Transverse colon (tissue), 4 donors: ENCODE measurements at regions not wholly inside any gene's neighbourhood (a gene's known extent, or its start where the extent isn't known, plus 50 kb on each side); places are given as distances from the start of the nearest gene placed in this dataset.

Experiments
- DNase-seq: peaks from one replicate; pipeline ENCODE4 v3.0.0-alpha.2; 2019
- H3K27ac ChIP-seq, 4 donors: fragments of 200-600 bp; sonication (generic); 2 replicates each; pipeline ENCODE4 v1.5.1; 2016 to 2018; ENCODE audit warnings: inconsistent platforms in 4 of 4
- H3K27me3 ChIP-seq: fragments of 200-600 bp; sonication (generic); 2 replicates; pipeline ENCODE4 v1.5.1; 2017; ENCODE audit warnings: inconsistent platforms
- H3K36me3 ChIP-seq, 4 donors: fragments of 200-600 bp; sonication (generic); 2 replicates each; pipeline ENCODE4 v1.5.1; 2017 to 2019; ENCODE audit warnings: inconsistent platforms in 4 of 4
- H3K4me1 ChIP-seq, 4 donors: fragments of 200-600 bp; sonication (generic); 2 replicates each; pipeline ENCODE4 v1.5.1; 2017 to 2020; ENCODE audit warnings: inconsistent platforms in 4 of 4
- H3K4me3 ChIP-seq, 4 donors: fragments of 200-600 bp; sonication (generic); 1 replicate in 1 of 4; 2 replicates in 3 of 4; pipeline versions ENCODE4 v1.5.1 to v1.6.1; 2017 to 2019; ENCODE audit warnings: inconsistent platforms in 4 of 4
- H3K9me3 ChIP-seq, 2 donors: fragments of 200-600 bp; sonication (generic); 2 replicates each; pipeline ENCODE4 v1.5.1; 2017 to 2019; ENCODE audit warnings: inconsistent platforms in 2 of 2
- CTCF ChIP-seq, 5 experiments: fragments of 200-600 bp in 3 of 5; fragments of 450-650 bp in 2 of 5; sonication (generic) in 3 of 5; IDR thresholded peaks; 1 replicate in 2 of 5; 2 replicates in 3 of 5; pipeline ENCODE4 v1.5.1; 2016 to 2017; ENCODE audit warnings: antibody characterized with exemption in 5 of 5, inconsistent platforms in 3 of 5, mild to moderate bottlenecking in 2 of 5, moderate library complexity in 1 of 5
- EP300 ChIP-seq: sonication (generic); formaldehyde crosslinking; IDR thresholded peaks from one replicate; pipeline ENCODE4 v1.6.1; 2017; ENCODE audit warnings: antibody characterized with exemption, low read depth
- POLR2A ChIP-seq: fragments of 450-650 bp; IDR thresholded peaks from one replicate; pipeline ENCODE4 v1.6.1; 2016; ENCODE audit warnings: antibody characterized with exemption, mild to moderate bottlenecking, moderate library complexity
- POLR2AphosphoS5 ChIP-seq, 3 donors: sonication (generic); formaldehyde crosslinking; IDR thresholded peaks; one replicate each; pipeline ENCODE4 v1.6.1; 2016; ENCODE audit warnings: antibody characterized with exemption in 3 of 3
- WGBS, 2 donors: methylation state at CpG; one replicate each; pipeline ENCODE4 v1.1.5; 2018; ENCODE audit warnings: low coverage in 1 of 2; 5-methylcytosine and 5-hydroxymethylcytosine counted together
- in situ Hi-C, 4 donors: fragments of 200-750 bp; cut with MboI; loops; one replicate each; pipeline versions ENCODE4 v1.15.0 to v1.15.1; 2017; ENCODE audit warnings: low sequenced_read_pairs in 3 of 4, low pct_ligation_motif_present in 1 of 4, low pct_unique_long_range_greater_than_20kb in 1 of 4
- intact Hi-C: fragments of 100-400 bp; cut with DNase I; formaldehyde crosslinking; loops from one replicate; pipeline ENCODE4 v1.15.1; 2023; ENCODE audit warnings: low total_unique reads

GRCh38 chr2:16030206-16031057, 90.1 kb downstream of the MYCN start:
- Histone ChIP-seq H3K9me3 (no peaks in the 10 kb centered on the region), H3K27me3 (no peaks in the 10 kb centered on the region), H3K4me1 (peaks cover 0 to 7% (median 0%) of the 10 kb centered on the region in 4 donors), H3K27ac (no peak overlapping the region), H3K36me3 (no peaks in the 10 kb centered on the region), H3K4me3 (no peak overlapping the region)
- 80 to 90% methylated on average over 1 to 24 of the region's 24 CpGs for WGBS, 2 donors
- in situ Hi-C loops (no loop called here), intact Hi-C loops (no loop called here)
- DNase-seq, result no peak
- TF ChIP-seq POLR2AphosphoS5 (IDR thresholded peaks at IDR 0.05) (no peak), CTCF (IDR thresholded peaks at IDR 0.05) (no peak), EP300 (no peak), POLR2A (no peak)

- in situ Hi-C loops (no loop called here), intact Hi-C loops (no loop called here)
- TF ChIP-seq POLR2A (no peak), CTCF (IDR thresholded peaks at IDR 0.05) (no peak), POLR2AphosphoS5 (IDR thresholded peaks at IDR 0.05) (no peak), EP300 (no peak)
Measured at GRCh38 chr2:16028644-16029043, 88.3 kb downstream of the MYCN start.

GRCh38 chr2:16026816-16027501, 86.6 kb downstream of the MYCN start:
- no peaks in the 10 kb centered on the region for H3K27me3 ChIP-seq
- no peak for TF ChIP-seq EP300
- no peak for TF ChIP-seq CTCF (IDR thresholded peaks at IDR 0.05)
- TF ChIP-seq POLR2A, result no peak
- TF ChIP-seq POLR2AphosphoS5 (IDR thresholded peaks at IDR 0.05), result no peak
- H3K4me3 ChIP-seq, result no peak overlapping the region
- H3K9me3 ChIP-seq, result no peaks in the 10 kb centered on the region
- no peak for DNase-seq
- peaks cover 0 to 7% (median 0%) of the 10 kb centered on the region in 4 donors for H3K4me1 ChIP-seq
- H3K36me3 ChIP-seq, result no peaks in the 10 kb centered on the region
- intact Hi-C loops (no loop called here), in situ Hi-C loops (no loop called here)
- H3K27ac ChIP-seq, result no peak overlapping the region
- WGBS, 2 donors, result 57 to 59% methylated on average over 6 to 8 of the region's 8 CpGs

More at GRCh38 chr2:16028644-16029043, 88.3 kb downstream of the MYCN start:
- Histone ChIP-seq H3K27ac (no peak overlapping the region), H3K9me3 (no peaks in the 10 kb centered on the region), H3K4me3 (no peak overlapping the region), H3K4me1 (peaks cover 0 to 7% (median 0%) of the 10 kb centered on the region in 4 donors), H3K27me3 (no peaks in the 10 kb centered on the region), H3K36me3 (no peaks in the 10 kb centered on the region)
- DNase-seq, result no peak
- 88% methylated on average over 8 of the region's 8 CpGs; no CpG with 5 or more reads in 1 of the 2 donors for WGBS, 2 donors

- H3K27ac ChIP-seq, result no peak overlapping the region
- H3K4me3 ChIP-seq, result no peak overlapping the region
- intact Hi-C loops, result no loop called here
- no peaks in the 10 kb centered on the region for H3K36me3 ChIP-seq
- H3K9me3 ChIP-seq, result no peaks in the 10 kb centered on the region
- in situ Hi-C loops, result no loop called here
- no peak for DNase-seq
- H3K4me1 ChIP-seq, result no peaks in the 10 kb centered on the region
- TF ChIP-seq EP300 (no peak), POLR2A (no peak), POLR2AphosphoS5 (IDR thresholded peaks at IDR 0.05) (no peak), CTCF (IDR thresholded peaks at IDR 0.05) (no peak)
- WGBS, 2 donors, result 84 to 92% methylated on average over 9 to 17 of the region's 17 CpGs
- H3K27me3 ChIP-seq, result no peaks in the 10 kb centered on the region
Measured at GRCh38 chr2:16025876-16026640, 85.7 kb downstream of the MYCN start.
